ENCODE measurements at regions not wholly inside any gene's neighbourhood (a gene's known extent, or its start where the extent isn't known, plus 50 kb on each side); places are given as distances from the start of the nearest gene placed in this dataset.

DNA sequence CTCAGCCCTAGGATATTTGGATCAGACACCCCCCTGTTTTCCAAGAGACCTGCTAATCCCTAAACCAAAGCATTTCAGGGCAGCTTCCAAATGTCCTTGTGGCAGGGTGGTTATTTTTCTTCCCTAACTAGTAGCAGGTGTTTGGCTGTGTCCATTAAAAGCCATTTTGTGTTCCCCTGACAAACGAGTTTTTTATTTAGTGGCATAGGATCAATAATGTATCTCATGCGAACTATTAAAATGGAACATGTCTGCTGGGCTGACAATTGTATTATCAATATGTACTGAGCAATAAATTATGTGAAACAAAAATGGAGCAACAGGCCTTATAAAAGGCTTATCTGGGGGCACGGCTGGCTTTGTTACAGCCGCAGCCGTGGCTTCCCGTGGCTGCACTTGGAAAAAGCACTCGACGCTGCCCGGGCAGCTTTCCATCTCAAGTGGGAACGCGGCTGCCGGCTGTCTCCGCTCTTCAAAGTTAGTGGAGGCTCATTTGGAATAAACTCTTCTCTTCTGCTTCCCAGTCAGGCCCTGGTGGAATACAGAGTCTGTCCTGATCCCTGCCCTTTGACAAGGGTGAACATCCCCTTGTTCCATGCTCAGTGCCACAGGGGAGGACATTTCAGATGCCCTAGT lies 554.3 kb downstream of the TYW1 start:
- TF ChIP-seq POLR2A (IDR thresholded peaks at IDR 0.05): no peak
- TF ChIP-seq, protein P1, sequence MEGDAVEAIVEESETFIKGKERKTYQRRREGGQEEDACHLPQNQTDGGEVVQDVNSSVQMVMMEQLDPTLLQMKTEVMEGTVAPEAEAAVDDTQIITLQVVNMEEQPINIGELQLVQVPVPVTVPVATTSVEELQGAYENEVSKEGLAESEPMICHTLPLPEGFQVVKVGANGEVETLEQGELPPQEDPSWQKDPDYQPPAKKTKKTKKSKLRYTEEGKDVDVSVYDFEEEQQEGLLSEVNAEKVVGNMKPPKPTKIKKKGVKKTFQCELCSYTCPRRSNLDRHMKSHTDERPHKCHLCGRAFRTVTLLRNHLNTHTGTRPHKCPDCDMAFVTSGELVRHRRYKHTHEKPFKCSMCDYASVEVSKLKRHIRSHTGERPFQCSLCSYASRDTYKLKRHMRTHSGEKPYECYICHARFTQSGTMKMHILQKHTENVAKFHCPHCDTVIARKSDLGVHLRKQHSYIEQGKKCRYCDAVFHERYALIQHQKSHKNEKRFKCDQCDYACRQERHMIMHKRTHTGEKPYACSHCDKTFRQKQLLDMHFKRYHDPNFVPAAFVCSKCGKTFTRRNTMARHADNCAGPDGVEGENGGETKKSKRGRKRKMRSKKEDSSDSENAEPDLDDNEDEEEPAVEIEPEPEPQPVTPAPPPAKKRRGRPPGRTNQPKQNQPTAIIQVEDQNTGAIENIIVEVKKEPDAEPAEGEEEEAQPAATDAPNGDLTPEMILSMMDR (IDR thresholded peaks at IDR 0.05): no peak
